Activated CD4-positive, alpha-beta T cell treated with anti-CD3 and anti-CD28 coated beads for 36 hours (primary cell): ENCODE measurements at regions not wholly inside any gene's neighbourhood (a gene's known extent, or its start where the extent isn't known, plus 50 kb on each side); places are given as distances from the start of the nearest gene placed in this dataset.
A peak's percentile ranks its signal among the peaks of the same experiment; 100 is the strongest.
"Not testable (repeated sequence)": the region's sequence is repeated elsewhere in the genome, so short reads cannot be mapped to it uniquely, and the experiment has no call there.

Experiments
- ATAC-seq: fragments of 200-7000 bp; cut with Tn5 transposase; one replicate; pipeline ENCODE4 v1.10.0; 2021; ENCODE audit warnings: mild to moderate bottlenecking, moderate library complexity
- CTCF ChIA-PET: fragments of 350-600 bp; sonication (Branson Sonifier 250); formaldehyde crosslinking; loops from one replicate; lab custom pipeline; 2021; ENCODE audit warnings: antibody characterized with exemption; lab: Charles Lee
- POLR2A ChIA-PET: fragments of 350-600 bp; sonication (Branson Sonifier 250); formaldehyde crosslinking; loops from one replicate; lab custom pipeline; 2021; ENCODE audit warnings: antibody characterized with exemption, inconsistent platforms; lab: Charles Lee
- DNase-seq: peaks from one replicate; pipeline ENCODE4 v3.0.0-alpha.2; 2020
- H3K27ac Mint-ChIP-seq: one replicate; pipeline ENCODE4 v1.8.0; 2021; ENCODE audit warnings: mixed read lengths
- H3K27me3 Mint-ChIP-seq: one replicate; pipeline ENCODE4 v1.8.0; 2021; ENCODE audit warnings: mixed read lengths
- H3K36me3 Mint-ChIP-seq: one replicate; pipeline ENCODE4 v1.8.0; 2021; ENCODE audit warnings: low read depth, mixed read lengths
- H3K4me1 Mint-ChIP-seq: one replicate; pipeline ENCODE4 v1.8.0; 2021; ENCODE audit warnings: mixed read lengths
- H3K4me3 Mint-ChIP-seq: one replicate; pipeline ENCODE4 v1.8.0; 2021; ENCODE audit warnings: mild to moderate bottlenecking, moderate library complexity, mixed read lengths
- H3K9me3 Mint-ChIP-seq: one replicate; pipeline ENCODE4 v1.8.0; 2021; ENCODE audit warnings: low read depth, mixed read lengths
- intact Hi-C, 2 experiments: fragments of 100-400 bp; cut with DNase I in 1 of 2; cut with micrococcal nuclease in 1 of 2; formaldehyde crosslinking; loops; one replicate each; pipeline versions ENCODE4 v1.14.2 to v1.15.1; 2022 to 2024; cut with DNase I, micrococcal nuclease

- POLR2A ChIA-PET = no interaction called here
Observed at GRCh38 chr10:26374426-26374825, 63.7 kb upstream of the APBB1IP start.

DNA sequence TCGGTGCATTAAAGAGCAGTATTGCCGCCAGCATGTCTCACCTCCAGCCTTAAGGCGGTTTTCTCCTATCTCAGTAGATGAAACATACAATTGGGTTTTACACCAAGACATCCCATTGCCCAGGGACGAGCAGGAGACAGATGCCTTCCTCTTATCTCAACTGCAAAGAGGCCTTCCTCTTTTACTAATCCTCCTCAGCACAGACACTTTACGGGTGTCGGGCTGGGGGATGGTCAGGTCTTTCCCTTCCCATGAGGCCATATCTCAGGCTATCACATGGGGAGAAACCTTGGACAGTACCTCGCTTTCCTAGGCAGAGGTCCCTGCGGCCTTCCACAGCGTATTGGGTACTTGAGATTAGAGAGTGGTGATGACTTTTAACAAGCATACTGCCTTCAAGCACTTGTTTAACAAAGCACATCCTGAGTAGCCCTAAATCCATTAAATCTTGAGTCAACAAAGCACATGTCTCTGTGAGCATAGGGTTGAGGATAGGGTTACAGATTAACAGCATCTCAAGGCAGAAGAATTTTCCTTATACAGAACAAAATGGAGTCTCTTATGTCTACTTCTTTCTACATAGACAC, 60.8 kb upstream of the APBB1IP start:
- H3K9me3 Mint-ChIP-seq, CTCF ChIA-PET, H3K4me1 Mint-ChIP-seq, H3K27ac Mint-ChIP-seq, H3K27me3 Mint-ChIP-seq, DNase-seq, H3K4me3 Mint-ChIP-seq, ATAC-seq, intact Hi-C loops, H3K36me3 Mint-ChIP-seq, POLR2A ChIA-PET: not testable (repeated sequence)

More at GRCh38 chr10:26374426-26374825, 63.7 kb upstream of the APBB1IP start:
- Mint-ChIP-seq H3K27me3 (peaks cover 3% of the 10 kb centered on the region), H3K27ac (no peak overlapping the region), H3K4me3 (no peak overlapping the region), H3K4me1 (no peaks in the 10 kb centered on the region), H3K36me3 (no peaks in the 10 kb centered on the region), H3K9me3 (peaks cover 3% of the 10 kb centered on the region)
- intact Hi-C loops = no loop called here
- ATAC-seq (no peak), DNase-seq (no peak)
- CTCF ChIA-PET = interaction anchor here (0.5 kb wide), 1 partner anchor 182 kb away, joined by 3 read pairs; no protein-coding TSS in a partner anchor

- H3K4me3 Mint-ChIP-seq = no peak overlapping the region
- ATAC-seq = no peak
- intact Hi-C loops = no loop called here
- H3K4me1 Mint-ChIP-seq = no peaks in the 10 kb centered on the region
- H3K27ac Mint-ChIP-seq = no peak overlapping the region
- POLR2A ChIA-PET = no interaction called here
- H3K27me3 Mint-ChIP-seq = peaks cover 3% of the 10 kb centered on the region
- H3K9me3 Mint-ChIP-seq = peaks cover 6% of the 10 kb centered on the region
- no peaks in the 10 kb centered on the region for H3K36me3 Mint-ChIP-seq
- no peak for DNase-seq
- CTCF ChIA-PET = interaction anchor here (0.7 to 1.4 kb wide), 4 partner anchors 10 to 69 kb away, joined by 3 read pairs; no protein-coding TSS in a partner anchor
Observed at GRCh38 chr10:26378861-26379294, 59.3 kb upstream of the APBB1IP start.

DNA sequence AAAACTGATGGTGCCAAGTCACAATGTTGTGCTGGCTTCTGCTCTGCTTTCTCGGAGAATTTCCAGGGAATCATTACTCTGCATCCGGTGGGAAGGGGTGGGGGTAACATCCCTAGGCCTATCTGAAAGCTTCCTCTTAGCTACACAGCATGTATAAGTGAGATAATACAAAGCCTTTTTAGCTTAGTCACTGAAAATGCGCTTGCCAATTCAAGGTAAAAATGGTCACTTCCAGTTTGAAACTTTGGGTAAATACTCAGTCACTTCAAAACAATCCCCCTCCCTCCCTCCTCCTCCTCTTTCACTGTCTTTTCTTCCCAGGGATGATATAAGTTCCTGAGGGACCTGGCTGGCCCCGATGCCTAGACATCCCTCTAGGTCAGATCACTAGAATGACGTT, 57.3 kb upstream of the APBB1IP start:
- Mint-ChIP-seq H3K4me1 (no peaks in the 10 kb centered on the region), H3K9me3 (peaks cover 6% of the 10 kb centered on the region), H3K27me3 (no peaks in the 10 kb centered on the region), H3K27ac (no peak overlapping the region), H3K36me3 (no peaks in the 10 kb centered on the region), H3K4me3 (no peak overlapping the region)
- ChIA-PET POLR2A (no interaction called here), CTCF (interaction anchor here (0.5 kb wide), 1 partner anchor 1478 kb away, joined by 3 read pairs; no protein-coding TSS in a partner anchor)
- ATAC-seq (no peak), DNase-seq (no peak)
- intact Hi-C loops = no loop called here

DNA sequence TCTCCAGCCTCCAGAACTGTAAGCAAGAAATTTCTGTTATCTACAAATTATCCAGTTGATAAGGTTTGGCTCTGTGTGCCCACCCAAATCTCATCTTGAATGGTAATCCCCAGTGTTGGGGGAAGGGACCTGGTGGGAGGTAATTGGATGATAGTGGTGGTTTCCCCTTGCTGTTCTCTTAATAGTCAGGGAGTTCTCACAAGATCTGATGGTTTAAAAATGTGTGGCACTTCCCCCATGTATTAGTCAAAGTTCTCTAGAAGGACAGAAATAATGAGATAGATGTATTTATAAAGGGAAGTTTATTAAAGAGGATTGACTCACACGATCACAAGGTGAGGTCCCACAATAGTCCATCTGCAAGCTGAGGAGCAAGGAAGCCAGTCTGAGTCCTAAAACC, 56.2 kb upstream of the APBB1IP start:
- ATAC-seq = no peak
- Mint-ChIP-seq H3K4me3 (no peak overlapping the region), H3K9me3 (peaks cover 3% of the 10 kb centered on the region), H3K4me1 (peaks cover 4% of the 10 kb centered on the region), H3K27ac (no peak overlapping the region), H3K27me3 (no peaks in the 10 kb centered on the region), H3K36me3 (no peaks in the 10 kb centered on the region)
- CTCF ChIA-PET = interaction anchor here (0.6 kb wide), 1 partner anchor 11 kb away, joined by 3 read pairs; no protein-coding TSS in a partner anchor
- intact Hi-C loops = no loop called here
- DNase-seq = no peak
- POLR2A ChIA-PET = no interaction called here

GRCh38 chr10:26384600-26384999, 53.5 kb upstream of the APBB1IP start:
- ATAC-seq = no peak
- Mint-ChIP-seq H3K36me3 (no peaks in the 10 kb centered on the region), H3K27me3 (no peaks in the 10 kb centered on the region), H3K4me3 (no peak overlapping the region), H3K4me1 (peaks cover 5% of the 10 kb centered on the region), H3K9me3 (peaks cover 5% of the 10 kb centered on the region), H3K27ac (no peak overlapping the region)
- POLR2A ChIA-PET = interaction anchor here (0.5 kb wide), 1 partner anchor 21 kb away, joined by 3 read pairs; no protein-coding TSS in a partner anchor
- CTCF ChIA-PET = no interaction called here
- intact Hi-C loops = no loop called here
- DNase-seq = no peak

DNA sequence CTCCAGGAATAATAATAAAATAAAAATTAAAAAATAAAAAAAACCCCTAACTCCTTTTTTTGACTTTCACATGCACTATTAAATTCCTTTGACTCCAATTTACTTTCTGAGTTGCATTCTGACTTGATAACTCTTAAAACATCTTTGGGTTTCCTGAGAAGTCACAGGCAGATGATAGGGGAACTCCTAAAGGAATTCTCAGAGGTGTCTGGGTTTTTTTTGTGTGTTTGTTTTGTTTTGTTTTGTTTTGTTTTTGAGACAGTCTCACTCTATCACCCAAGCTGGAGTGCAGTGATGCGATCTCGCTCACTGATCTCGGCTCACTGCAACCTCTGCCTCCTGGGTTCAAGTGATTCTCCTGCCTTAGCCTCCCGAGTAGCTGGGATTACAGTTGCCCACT, 52.7 kb upstream of the APBB1IP start:
- peaks cover 6% of the 10 kb centered on the region for H3K9me3 Mint-ChIP-seq
- ChIA-PET POLR2A (no interaction called here), CTCF (interaction anchor here (0.6 kb wide), 1 partner anchor 15 kb away, joined by 3 read pairs; no protein-coding TSS in a partner anchor)
- DNase-seq (no peak), ATAC-seq (no peak)
- H3K27ac Mint-ChIP-seq = no peak overlapping the region
- intact Hi-C loops = no loop called here
- peaks cover 5% of the 10 kb centered on the region for H3K4me1 Mint-ChIP-seq
- H3K36me3 Mint-ChIP-seq = no peaks in the 10 kb centered on the region
- peaks cover 3% of the 10 kb centered on the region for H3K27me3 Mint-ChIP-seq
- no peak overlapping the region for H3K4me3 Mint-ChIP-seq

DNA sequence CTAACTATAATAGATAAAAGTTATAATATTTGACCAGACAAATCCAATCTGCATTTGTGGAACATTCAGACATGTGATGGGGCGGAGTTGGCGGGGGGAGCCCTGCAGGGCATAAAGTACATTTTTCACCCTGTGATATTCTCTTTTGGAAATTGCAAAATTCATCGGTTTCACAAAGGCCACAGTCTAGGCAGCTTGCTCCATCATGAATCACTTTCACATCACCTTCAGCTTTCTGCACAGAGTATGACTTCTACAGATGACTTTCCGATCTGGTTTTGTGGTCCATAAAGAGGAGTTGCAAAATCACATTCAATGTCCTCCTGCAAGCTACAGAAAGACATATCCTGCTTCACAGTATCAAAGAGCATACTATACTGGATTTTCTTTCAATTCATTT, 51.4 kb upstream of the APBB1IP start:
- H3K27ac Mint-ChIP-seq = no peak overlapping the region
- peaks cover 7% of the 10 kb centered on the region for H3K27me3 Mint-ChIP-seq
- intact Hi-C loops = no loop called here
- H3K9me3 Mint-ChIP-seq = peaks cover 6% of the 10 kb centered on the region
- DNase-seq (no peak), ATAC-seq (peak; percentile 74)
- H3K4me1 Mint-ChIP-seq = peaks cover 7% of the 10 kb centered on the region
- H3K4me3 Mint-ChIP-seq = no peak overlapping the region
- POLR2A ChIA-PET = no interaction called here
- CTCF ChIA-PET = no interaction called here
- no peaks in the 10 kb centered on the region for H3K36me3 Mint-ChIP-seq
